Fibroblast of skin of right quadriceps (primary cell): ENCODE measurements at regions not wholly inside any gene's neighbourhood (a gene's known extent, or its start where the extent isn't known, plus 50 kb on each side); places are given as distances from the start of the nearest gene placed in this dataset.
"Not testable (repeated sequence)": the region's sequence is repeated elsewhere in the genome, so short reads cannot be mapped to it uniquely, and the experiment has no call there.

ENCODE experiments used
- DNase-seq: peaks from one replicate; pipeline ENCODE4 v3.0.0-alpha.2; 2013

DNA sequence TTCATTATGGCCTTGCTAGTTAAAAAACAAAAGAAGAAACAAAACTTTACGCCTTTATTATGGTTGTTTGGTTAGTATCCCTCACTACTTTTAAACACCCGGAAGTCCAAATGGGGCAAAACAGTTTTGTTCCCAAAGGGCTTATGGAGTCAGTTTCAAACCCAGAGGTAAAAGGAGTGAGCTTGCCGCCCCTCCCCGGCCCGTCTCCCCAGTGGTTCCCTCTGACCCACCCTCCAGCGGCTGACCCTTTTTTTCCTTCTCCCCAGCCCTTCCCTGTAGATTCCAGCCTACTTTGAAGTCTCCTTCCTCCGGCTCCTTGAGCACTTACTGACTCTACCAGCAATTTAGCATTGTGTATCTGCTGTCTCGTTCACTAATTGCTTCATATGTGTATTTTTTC lies 209.2 kb downstream of the ICOS start:
- DNase-seq: no peak

DNA sequence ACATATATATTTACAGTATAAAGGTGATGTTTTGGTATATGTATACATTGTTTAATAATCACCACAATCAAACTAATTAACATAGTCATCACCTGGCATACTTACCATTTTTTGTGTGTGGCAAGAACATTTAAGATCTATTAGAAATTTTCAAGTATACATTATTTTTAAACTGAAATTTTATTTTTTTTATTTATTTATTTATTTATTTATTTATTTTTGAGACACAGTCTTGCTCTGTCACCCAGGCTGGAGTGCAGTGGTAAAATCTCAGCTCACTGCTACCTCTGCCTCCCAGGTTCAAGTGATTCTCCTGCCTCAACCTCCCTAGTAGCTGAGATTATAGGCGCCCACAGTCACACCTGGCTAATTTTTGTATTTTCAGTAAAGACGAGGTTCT lies 210.5 kb downstream of the ICOS start:
- DNase-seq: not testable (repeated sequence)

DNA sequence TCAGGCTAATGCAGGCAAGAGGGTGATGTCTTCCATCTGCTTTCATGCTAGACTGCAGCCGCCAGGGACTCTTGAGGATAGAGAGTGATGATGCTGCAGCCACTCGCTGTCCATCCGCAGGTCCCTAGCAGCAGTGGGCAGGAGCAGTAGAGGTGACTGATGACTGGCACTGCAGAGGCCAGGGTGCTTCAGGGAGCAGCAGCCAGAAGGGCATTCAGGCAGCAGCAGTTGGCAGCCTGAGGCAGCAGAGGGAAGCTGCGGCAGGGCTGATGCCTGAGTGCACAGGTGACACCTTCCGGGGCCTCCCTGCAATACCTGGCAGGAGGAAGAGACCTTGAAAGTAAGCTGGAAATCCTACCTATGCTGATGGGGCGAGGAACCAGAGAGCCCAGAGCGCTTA lies 214.2 kb downstream of the ICOS start:
- DNase-seq: no peak

DNA sequence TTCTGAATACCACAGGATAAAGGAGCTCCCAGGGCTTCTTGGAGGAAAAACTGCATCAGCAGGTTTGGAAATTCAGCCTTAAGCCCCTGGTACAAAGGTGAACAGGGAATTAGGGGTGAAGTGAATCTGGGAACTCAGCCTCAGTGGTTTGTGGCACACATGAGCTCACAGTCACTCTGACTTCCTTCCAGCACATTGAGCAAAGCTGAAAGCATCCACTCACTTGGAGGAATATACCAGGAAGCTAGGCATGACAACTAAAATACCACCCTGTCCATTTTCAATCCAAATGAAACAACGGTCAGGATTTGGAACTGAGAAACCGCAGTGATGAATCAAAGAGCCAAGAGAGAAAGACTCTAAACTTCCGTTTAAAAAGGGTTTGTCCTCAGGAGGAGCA lies 216.1 kb downstream of the ICOS start:
- no peak for DNase-seq

DNA sequence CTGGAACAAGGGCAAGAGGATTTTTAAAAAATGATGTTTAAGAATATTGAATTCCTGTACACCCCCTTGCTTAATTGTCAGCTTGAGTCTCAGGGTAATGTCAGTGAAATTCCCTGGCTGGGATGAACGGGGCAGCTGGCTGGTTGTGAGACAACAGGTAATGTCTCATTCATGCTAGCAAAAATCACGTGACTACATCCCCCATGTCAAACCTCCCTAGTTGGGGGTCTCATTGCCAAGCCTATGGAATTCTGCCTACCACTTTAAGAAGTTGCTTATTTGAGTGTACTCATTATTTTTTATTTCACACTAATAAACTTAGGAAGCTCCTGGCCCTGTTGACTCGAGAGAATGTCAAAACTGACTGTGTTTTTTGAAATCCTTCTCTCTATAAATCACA lies 218.3 kb downstream of the ICOS start:
- no peak for DNase-seq

DNA sequence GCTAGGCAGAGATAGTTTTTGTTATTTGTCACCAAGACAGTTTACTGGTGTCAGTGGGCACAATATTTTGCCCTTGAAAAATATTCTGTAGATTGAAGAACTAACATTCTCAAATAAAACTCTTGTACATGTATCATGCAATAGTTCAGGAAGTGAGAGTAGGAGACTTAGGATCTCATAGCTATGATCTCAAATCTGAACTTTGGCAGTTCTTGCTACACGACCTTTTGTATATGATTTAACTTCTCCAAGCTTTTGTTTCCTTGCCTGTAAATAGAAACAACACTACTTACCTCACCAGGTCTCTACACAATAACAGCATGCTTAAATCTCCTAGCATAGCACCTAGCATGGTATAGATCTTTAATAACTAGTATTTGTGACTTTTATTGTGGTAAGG lies 219.9 kb downstream of the ICOS start:
- no peak for DNase-seq

DNA sequence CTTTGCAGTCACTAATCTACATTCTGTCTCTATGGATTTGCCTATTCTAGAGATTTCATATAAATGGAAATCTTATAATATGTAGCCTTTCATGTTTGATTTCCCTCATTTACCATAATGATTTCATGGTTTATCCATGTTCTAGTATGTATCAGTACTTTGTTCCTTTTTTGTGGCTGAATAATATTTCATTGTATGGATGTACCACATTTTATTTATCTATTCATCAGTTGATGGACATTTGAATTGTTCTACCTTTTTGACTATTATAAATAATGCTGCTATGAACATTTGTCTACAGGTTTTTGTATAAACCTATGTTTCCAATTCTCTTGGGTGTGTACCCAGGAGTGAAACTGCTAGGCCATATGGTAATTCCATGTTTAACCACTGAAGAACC lies 221.1 kb downstream of the ICOS start:
- no peak for DNase-seq

DNA sequence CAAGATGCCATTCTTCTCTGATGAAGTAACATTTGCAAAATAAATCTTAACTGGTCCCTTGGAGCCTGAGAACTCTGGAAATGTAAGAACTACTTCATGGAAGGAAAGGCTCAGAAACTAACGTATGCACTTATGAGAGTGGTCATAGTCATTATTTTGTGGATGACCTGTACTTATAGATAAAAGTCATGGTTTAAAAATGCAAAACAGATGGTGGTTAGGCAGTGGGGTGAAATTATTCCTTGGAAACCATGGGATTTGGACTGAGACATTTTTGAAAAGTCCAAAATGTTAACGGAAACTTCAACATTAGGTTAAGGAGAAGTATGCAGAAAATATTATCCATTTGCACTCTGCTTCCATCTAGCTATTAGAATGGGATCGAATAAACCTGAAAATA lies 223.0 kb downstream of the ICOS start:
- DNase-seq: no peak

DNA sequence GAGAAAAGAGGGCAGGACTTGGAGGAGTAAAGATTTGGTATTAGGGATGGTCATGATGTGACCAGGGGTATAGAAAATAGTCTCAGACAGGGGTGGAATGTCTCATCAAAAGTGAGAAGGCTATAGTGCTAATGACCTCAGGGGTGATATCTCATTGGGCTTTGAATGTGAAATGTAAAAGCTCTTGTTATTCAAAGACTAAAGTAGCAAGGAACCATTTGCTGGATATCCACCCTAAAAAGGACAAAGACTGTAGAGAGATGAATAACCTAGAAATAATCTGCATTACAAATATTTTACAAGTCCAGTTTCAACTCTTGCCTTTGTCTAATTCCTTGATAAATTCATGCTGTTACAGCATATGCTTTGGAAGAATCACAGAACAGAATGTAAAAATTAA lies 224.4 kb downstream of the ICOS start:
- no peak for DNase-seq

DNA sequence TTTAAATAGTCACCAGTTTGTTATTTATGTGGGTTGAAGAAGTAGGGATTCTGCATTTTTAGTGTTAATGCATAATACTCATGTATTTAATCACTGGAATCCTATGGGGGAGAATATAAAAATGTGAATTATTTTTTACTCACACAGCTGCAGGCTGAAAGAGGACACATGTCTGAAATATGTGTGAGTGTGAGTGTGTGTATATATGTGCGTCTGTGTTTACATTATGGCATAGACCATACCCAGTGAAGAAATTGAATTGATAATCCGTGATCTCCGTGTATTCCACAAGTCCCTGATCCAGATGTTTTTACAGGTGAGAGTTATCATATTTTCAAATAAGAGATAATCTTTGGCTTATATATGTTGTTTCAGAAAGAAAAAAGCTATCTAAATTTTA lies 225.3 kb downstream of the ICOS start:
- DNase-seq: no peak

DNA sequence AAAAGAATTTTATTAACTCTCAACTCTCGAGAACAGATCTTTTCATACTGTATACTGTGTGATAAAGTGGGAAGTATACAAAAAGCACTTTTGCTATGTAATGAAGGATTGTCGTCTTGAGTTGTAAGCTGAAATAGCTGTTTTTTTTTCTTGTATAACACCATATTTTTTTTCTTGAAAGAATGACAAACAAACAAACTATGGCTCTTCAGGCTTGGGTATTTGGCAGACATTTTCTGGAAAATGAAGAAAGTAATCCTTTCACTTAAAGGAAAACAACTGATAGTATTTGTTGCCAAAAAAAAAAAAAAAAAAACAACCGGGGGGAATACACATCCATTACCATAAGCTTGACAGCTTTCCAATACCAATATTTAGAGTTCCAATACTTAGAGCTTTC lies 230.4 kb downstream of the ICOS start:
- DNase-seq: no peak

DNA sequence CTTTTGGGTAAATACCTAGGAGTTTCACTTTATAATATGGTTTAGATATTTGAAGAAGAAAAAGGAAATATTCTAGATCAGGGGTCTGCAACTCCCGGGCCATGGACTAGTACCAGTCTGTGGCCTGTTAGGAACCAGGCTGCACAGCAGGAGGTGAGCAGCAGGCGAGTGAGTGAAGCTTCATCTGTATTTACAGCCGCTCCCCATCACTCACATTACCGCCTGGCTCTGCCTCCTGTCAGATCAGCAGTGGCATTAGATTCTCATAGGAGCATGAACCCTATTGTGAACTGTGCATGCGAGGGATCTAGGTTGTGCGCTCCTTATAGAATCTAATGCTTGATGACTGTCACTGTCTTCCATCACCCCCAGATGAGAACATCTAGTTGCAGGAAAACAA lies 231.1 kb downstream of the ICOS start:
- DNase-seq: not testable (repeated sequence)

DNA sequence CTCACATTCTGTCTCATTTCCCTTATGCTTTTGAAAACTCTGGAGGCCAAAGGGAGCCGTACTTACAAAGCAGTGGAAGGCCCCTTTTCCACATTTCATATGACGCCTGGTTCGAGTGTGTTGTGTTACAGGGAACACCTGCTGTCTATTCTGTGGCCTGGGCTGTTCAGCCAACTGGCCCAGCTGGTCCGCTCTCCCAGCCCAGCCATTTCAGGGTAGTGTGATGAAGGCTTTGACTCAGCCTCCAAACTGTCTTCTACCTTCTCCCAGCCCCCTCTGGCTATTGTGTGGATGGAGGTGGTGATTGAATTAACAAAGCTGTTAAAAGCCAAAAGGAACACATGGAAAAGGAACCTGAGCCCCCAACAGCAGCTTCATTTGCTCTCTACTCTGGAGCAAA lies 233.8 kb downstream of the ICOS start:
- DNase-seq: no peak

DNA sequence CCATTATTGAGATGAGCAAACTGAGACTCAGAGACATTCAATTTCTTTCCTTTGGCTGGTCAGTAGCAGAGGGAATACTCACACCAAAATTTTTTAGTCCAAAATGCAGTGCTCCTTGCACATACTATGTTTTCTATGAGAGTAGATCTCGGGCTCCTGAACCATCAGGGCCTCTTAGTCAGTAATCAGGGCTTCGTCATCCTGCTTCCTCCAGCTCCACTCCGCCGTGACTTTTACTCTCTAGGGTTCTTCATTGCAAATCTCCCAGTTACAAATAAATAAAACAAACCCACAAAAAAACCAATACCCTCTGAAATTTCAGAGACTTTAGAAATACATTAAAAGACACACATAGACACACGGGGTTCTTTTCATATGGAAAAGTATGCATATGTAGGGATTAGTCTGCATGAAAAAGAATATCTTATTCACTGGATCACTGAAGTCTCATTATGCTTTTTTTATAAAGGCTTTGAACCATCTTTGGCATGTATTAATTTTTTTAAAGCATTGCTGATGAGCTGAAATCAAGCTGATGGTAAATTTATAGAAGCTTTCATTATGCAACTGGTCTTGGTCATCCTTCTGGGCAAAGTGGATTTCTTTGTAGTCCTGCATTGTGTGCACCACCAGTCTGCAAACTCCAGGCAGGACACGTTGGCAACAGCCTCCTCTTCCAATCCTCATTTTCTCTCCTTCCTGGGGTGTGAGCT lies 235.0 kb downstream of the ICOS start:
- DNase-seq: no peak

DNA sequence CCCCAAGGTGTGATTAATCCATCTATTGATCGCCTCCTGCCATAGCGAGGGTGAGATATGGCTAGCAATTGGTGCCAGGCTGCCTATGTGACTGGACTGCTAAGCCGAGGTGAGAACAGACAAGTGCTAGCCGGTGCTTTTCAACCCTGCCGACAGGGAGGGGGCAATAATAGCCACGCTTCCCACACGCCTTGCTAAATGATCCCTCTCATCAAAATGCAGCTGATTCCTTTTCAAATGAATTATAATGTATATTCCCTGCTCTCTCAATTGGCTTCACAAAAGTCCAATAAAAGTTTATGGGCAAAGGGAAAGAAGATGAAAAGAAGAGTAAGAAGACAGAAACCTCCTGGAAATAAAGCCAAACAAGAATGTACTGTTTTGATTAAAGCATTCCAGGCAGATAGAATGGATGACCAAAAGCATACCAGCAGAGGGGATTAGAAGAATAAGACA lies 235.6 kb downstream of the ICOS start:
- no peak for DNase-seq

DNA sequence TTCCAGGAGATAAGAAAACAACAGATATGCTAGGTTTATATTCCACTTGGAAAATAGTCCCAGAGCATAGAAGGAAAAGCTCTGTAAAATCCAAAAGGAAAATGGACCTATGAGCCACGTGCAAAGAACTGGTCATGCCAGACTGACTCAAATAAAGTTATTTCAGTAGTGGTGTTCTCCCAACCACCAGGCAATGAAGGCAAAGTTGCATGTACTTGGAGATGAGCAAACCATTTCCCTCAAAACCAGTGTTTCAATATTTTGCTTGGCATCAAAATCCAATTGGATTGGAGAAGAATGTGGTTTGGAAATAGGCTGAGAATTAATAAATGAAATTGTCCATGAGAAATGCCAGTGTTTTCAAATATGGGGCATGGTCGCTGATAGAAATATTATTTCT lies 237.5 kb downstream of the ICOS start:
- no peak for DNase-seq

DNA sequence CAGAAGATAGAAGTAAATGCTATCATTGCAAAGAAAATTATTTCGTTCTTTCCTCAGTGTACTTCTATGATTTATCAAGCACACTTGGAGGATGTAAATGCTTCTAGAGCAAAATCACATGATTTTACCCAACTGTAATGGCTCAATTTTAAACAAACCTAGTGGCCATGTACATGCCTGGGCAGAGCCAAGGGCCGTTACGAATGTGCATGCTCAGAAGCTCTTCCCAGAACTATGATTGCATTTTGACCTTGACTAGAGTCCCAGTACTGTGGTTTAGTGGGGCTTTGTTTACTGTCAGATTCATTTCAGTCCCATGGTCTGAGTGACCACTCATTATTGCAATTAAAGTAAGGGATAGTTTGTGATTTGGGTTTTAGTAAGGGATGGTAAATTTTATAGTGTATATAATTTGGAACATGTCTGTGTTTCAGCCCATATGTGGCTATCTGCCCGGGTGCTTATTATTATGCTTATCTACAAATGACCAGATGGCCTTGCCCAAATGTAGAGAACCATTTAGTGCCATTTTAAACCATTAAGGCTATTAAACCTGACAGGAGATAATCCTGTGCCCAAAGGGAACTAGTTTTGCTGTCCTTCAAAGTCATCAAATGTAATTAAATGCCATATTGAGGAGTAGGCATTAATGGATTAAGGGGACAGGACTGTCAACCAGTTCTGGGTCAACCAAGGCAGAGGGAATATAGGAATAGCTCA lies 239.1 kb downstream of the ICOS start:
- no peak for DNase-seq

DNA sequence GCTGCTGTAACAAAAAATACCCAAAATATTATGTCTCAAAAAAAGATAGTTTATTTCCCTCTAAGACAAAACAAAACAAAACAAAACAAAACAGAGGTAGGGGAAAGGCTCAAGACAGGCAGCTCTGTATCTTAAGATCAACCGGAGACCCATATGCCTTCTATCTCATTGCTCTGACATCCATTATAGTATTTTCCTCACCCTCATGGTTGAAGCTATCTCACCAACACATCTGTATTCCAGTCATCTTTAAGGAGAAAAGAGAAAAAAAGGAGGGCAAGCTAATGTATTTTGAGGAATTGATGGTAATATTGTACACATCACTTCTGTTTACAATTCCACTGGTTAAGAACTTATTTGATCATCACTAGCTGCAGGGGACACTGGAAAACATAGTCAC lies 239.7 kb downstream of the ICOS start:
- DNase-seq: no peak

DNA sequence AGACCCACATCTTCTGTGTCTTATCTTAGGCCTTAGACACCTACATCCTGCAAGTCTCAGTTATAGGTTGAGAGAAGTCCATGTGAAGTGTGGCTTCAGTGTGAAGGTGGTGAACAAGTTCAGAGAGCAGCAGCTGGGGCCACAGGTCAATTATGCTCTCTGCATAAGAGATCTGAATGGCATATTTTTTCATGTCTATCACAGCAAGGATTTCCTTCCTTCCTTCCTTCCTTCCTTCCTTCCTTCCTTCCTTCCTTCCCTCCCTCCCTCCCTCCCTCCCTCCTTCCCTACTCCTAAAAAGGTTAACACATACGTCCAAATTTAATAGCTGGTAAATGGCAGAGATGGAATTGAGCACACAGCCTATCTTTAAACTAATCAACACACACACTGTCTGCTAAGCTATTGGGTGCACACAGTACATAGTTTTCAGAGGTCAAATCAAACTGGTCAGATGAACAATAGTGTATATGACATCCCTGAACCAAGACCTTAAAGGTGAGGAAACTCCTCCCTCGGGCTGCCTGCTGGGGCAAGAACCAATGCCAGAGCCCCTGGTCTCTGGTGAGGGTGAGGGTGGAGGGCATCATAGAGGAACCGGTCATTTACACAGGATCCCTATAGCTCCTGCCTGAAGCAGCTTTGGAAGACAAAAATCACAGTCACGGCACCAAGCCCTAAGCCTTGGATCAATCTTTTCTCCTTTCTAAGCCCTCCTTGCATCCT lies 240.9 kb downstream of the ICOS start:
- no peak for DNase-seq

DNA sequence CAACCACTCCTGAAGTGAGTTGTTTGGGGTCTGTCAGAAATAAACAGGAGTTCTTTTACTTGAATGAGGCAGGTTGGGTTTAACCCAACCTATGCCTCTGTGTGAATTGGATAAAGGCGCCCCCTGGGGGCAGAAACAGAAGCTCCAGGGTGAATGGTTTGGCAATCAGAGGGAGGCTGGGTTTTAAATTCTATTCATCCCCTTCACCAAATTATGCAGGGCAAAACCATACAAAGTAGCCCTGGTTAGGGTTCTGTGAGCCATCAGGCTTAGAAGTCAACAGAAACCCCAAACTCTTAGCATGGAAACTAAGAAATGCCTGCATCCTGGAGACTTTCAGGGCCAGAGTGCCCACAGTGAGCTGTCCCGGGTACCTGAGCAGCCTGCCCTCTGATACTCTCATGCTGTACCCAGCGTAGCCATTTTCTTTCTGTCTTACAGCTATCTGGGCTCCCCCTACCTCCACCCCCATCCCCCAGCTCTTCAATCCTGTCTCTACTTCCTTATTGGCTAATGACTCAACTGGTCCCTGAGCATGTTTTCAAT lies 241.5 kb downstream of the ICOS start:
- DNase-seq: peak; percentile 10

DNA sequence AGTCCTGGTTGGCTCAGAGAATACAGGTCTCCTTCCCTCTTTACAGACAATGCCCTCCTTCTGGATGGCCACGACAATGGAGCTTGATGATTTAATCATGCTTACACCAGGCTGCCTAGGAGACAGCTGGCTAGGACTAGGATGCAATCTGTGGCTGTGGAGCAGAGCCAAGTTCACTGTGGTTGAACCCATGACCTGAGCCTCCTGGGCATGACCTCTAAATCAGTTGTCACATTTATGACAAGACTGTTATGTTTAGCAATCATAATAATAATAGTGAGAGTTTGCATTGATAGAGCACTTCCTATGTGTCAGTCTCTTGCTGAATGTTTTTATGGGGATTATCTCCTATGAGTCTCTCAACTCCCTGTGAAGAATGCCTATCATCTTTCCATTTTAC lies 244.1 kb downstream of the ICOS start:
- DNase-seq: no peak

DNA sequence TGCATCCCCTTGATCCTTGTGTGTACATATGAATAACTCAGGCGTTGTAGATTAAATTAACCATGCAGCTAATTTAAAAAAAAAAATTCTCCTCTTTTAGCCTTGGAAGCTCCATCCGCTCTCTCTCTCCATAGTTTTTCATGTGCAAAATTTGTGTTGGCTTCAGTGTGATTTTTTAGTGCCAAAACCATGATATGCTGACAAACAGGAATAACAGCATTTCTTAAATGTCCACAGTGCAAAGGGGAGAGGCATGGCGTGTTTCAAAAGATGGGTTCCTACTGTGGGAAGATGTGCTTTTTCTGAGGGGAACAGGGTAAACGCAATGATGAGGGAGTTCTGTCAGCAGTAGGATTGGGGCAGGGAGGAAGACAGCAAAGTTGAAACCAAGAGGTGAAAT lies 247.0 kb downstream of the ICOS start:
- no peak for DNase-seq

DNA sequence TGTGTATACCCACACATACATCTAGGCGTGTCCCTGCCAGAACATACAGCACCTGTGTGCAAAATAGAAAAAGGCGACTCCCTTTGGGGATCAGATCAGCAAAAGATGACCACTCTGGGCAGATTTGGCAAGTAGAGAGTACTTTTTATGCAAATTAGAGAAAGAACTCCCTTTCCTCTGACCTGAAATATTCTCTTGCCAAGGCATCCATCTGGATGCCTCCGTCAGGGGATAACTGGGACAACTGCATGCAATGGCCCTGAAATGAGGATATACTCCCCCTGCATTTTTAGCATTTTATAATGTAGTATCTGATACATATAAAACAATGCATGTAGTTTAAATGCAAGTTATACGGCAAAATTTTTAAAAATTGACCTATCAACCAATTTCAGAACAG lies 247.7 kb downstream of the ICOS start:
- no peak for DNase-seq
